HCEC 1CT (cell line): ENCODE measurements at regions not wholly inside any gene's neighbourhood (a gene's known extent, or its start where the extent isn't known, plus 50 kb on each side); places are given as distances from the start of the nearest gene placed in this dataset.
"Not testable (repeated sequence)": the region's sequence is repeated elsewhere in the genome, so short reads cannot be mapped to it uniquely, and the experiment has no call there.

ENCODE experiments used
- DNase-seq: peaks from one replicate; pipeline ENCODE4 v3.0.0-alpha.2; 2017

GRCh38 chr2:8343031-8343430, 338.8 kb upstream of the ID2 start:
- no peak for DNase-seq

GRCh38 chr2:8344144-8345097, 337.4 kb upstream of the ID2 start:
- no peak for DNase-seq

- no peak for DNase-seq
These were observed 336.7 kb upstream of the ID2 start for GRCh38 chr2:8345200-8345599.

GRCh38 chr2:8346208-8346607, 335.6 kb upstream of the ID2 start:
- DNase-seq: no peak

GRCh38 chr2:8346706-8347430, 335.0 kb upstream of the ID2 start:
- no peak for DNase-seq

GRCh38 chr2:8348911-8349310, 332.9 kb upstream of the ID2 start:
- not testable (repeated sequence) for DNase-seq

GRCh38 chr2:8352296-8352695, 329.6 kb upstream of the ID2 start:
- no peak for DNase-seq

- DNase-seq: no peak
These were observed 328.9 kb upstream of the ID2 start for GRCh38 chr2:8352989-8353388.

GRCh38 chr2:8355102-8355859, 326.6 kb upstream of the ID2 start:
- DNase-seq: no peak

- no peak for DNase-seq
These were observed 323.9 kb upstream of the ID2 start for GRCh38 chr2:8357738-8358518.

GRCh38 chr2:8361930-8362329, 319.9 kb upstream of the ID2 start:
- DNase-seq: no peak

GRCh38 chr2:8363161-8363560, 318.7 kb upstream of the ID2 start:
- no peak for DNase-seq

- DNase-seq: no peak
These were observed 317.2 kb upstream of the ID2 start for GRCh38 chr2:8364668-8365067.

GRCh38 chr2:8365331-8365910, 316.4 kb upstream of the ID2 start:
- no peak for DNase-seq

GRCh38 chr2:8367833-8368232, 314.0 kb upstream of the ID2 start:
- no peak for DNase-seq

- no peak for DNase-seq
These were observed 313.4 kb upstream of the ID2 start for GRCh38 chr2:8368463-8368862.

- no peak for DNase-seq
These were observed 312.3 kb upstream of the ID2 start for GRCh38 chr2:8369522-8369921.

GRCh38 chr2:8370258-8370802, 311.5 kb upstream of the ID2 start:
- DNase-seq: no peak

GRCh38 chr2:8371653-8372052, 310.2 kb upstream of the ID2 start:
- DNase-seq: no peak

GRCh38 chr2:8374782-8375181, 307.1 kb upstream of the ID2 start:
- DNase-seq: no peak

- DNase-seq: no peak
These were observed 305.0 kb upstream of the ID2 start for GRCh38 chr2:8376603-8377410.
